Eye (tissue), 1 donor: ENCODE measurements at regions not wholly inside any gene's neighbourhood (a gene's known extent, or its start where the extent isn't known, plus 50 kb on each side); places are given as distances from the start of the nearest gene placed in this dataset.

ENCODE experiments used
- DNase-seq: peaks from one replicate; pipeline ENCODE4 v3.0.0-alpha.2; 2015

GRCh38 chr2:2823061-2823753 lies 492.1 kb upstream of the MYT1L start:
- no peak for DNase-seq

GRCh38 chr2:2822143-2822542 lies 491.1 kb upstream of the MYT1L start:
- DNase-seq: no peak

GRCh38 chr2:2812648-2813047 lies 481.6 kb upstream of the MYT1L start:
- no peak for DNase-seq

GRCh38 chr2:2812117-2812516 lies 481.0 kb upstream of the MYT1L start:
- no peak for DNase-seq

GRCh38 chr2:2810504-2810903 lies 479.4 kb upstream of the MYT1L start:
- no peak for DNase-seq

- no peak for DNase-seq
Measured at GRCh38 chr2:2809771-2810170, 478.7 kb upstream of the MYT1L start.

- no peak for DNase-seq
Measured at GRCh38 chr2:2808551-2809058, 477.5 kb upstream of the MYT1L start.

- DNase-seq: no peak
Measured at GRCh38 chr2:2806711-2807110, 475.6 kb upstream of the MYT1L start.

GRCh38 chr2:2805263-2805662 lies 474.2 kb upstream of the MYT1L start:
- DNase-seq: no peak

- DNase-seq: no peak
Measured at GRCh38 chr2:2804528-2804927, 473.5 kb upstream of the MYT1L start.

GRCh38 chr2:2801458-2801857 lies 470.4 kb upstream of the MYT1L start:
- no peak for DNase-seq

GRCh38 chr2:2800697-2801096 lies 469.6 kb upstream of the MYT1L start:
- DNase-seq: no peak

GRCh38 chr2:2800001-2800400 lies 468.9 kb upstream of the MYT1L start:
- DNase-seq: no peak

- DNase-seq: no peak
Measured at GRCh38 chr2:2799151-2799697, 468.1 kb upstream of the MYT1L start.

- no peak for DNase-seq
Measured at GRCh38 chr2:2798337-2798736, 467.3 kb upstream of the MYT1L start.

- no peak for DNase-seq
Measured at GRCh38 chr2:2797797-2798196, 466.7 kb upstream of the MYT1L start.

GRCh38 chr2:2796207-2796606 lies 465.1 kb upstream of the MYT1L start:
- DNase-seq: no peak

- no peak for DNase-seq
Measured at GRCh38 chr2:2795438-2796091, 464.5 kb upstream of the MYT1L start.

GRCh38 chr2:2793925-2794560 lies 463.0 kb upstream of the MYT1L start:
- no peak for DNase-seq

- DNase-seq: no peak
Measured at GRCh38 chr2:2793514-2793913, 462.4 kb upstream of the MYT1L start.

GRCh38 chr2:2791606-2792005 lies 460.5 kb upstream of the MYT1L start:
- no peak for DNase-seq

- no peak for DNase-seq
Measured at GRCh38 chr2:2791031-2791430, 460.0 kb upstream of the MYT1L start.

GRCh38 chr2:2788076-2788475 lies 457.0 kb upstream of the MYT1L start:
- DNase-seq: no peak
